Activated CD8-positive, alpha-beta memory T cell treated with anti-CD3 and anti-CD28 coated beads, Interleukin-2, amount 10 ng/mL, durations not matched to agents 7 days and 5 days (primary cell): ENCODE measurements at regions not wholly inside any gene's neighbourhood (a gene's known extent, or its start where the extent isn't known, plus 50 kb on each side); places are given as distances from the start of the nearest gene placed in this dataset.
"Not testable (repeated sequence)": the region's sequence is repeated elsewhere in the genome, so short reads cannot be mapped to it uniquely, and the experiment has no call there.

Source experiments
- ATAC-seq: fragments of 150-1000 bp; cut with Tn5 transposase; one replicate; pipeline ENCODE4 v1.10.0; 2021; ENCODE audit warnings: moderate library complexity
- CTCF ChIA-PET: fragments of 350-600 bp; sonication (Branson Sonifier 250); formaldehyde crosslinking; loops from one replicate; lab custom pipeline; 2021; ENCODE audit warnings: antibody characterized with exemption; lab: Charles Lee
- DNase-seq: peaks from one replicate; pipeline ENCODE4 v3.0.0-alpha.2; 2020
- H3K27ac Mint-ChIP-seq: one replicate; pipeline ENCODE4 v1.8.0; 2021; ENCODE audit warnings: mild to moderate bottlenecking, mixed read lengths
- H3K27me3 Mint-ChIP-seq: one replicate; pipeline ENCODE4 v1.8.0; 2021; ENCODE audit warnings: mixed read lengths
- H3K36me3 Mint-ChIP-seq: one replicate; pipeline ENCODE4 v1.8.0; 2021; ENCODE audit warnings: mild to moderate bottlenecking, mixed read lengths
- H3K4me1 Mint-ChIP-seq: one replicate; pipeline ENCODE4 v1.8.0; 2021; ENCODE audit warnings: mixed read lengths
- H3K4me3 Mint-ChIP-seq: one replicate; pipeline ENCODE4 v1.8.0; 2021; ENCODE audit warnings: mild to moderate bottlenecking, moderate library complexity, mixed read lengths
- H3K9me3 Mint-ChIP-seq: one replicate; pipeline ENCODE4 v1.8.0; 2022; ENCODE audit warnings: low read depth, mixed read lengths

- H3K27me3 Mint-ChIP-seq, result peaks cover 53% of the 10 kb centered on the region
- no peaks in the 10 kb centered on the region for H3K36me3 Mint-ChIP-seq
- DNase-seq (no peak), ATAC-seq (no peak)
- H3K9me3 Mint-ChIP-seq, result no peaks in the 10 kb centered on the region
- no peak overlapping the region for H3K4me3 Mint-ChIP-seq
- no peak overlapping the region for H3K27ac Mint-ChIP-seq
- H3K4me1 Mint-ChIP-seq, result peaks cover 1% of the 10 kb centered on the region
- CTCF ChIA-PET, result interaction anchor here (0.6 to 1.6 kb wide), 4 partner anchors 8 to 17 kb away, joined by 3 to 5 read pairs (median 4); no protein-coding TSS in a partner anchor
Observed at GRCh38 chr6:165263-165662, 127.0 kb upstream of the DUSP22 start.

- peaks cover 53% of the 10 kb centered on the region for H3K27me3 Mint-ChIP-seq
- no peak overlapping the region for H3K27ac Mint-ChIP-seq
- ATAC-seq (no peak), DNase-seq (no peak)
- no peaks in the 10 kb centered on the region for H3K36me3 Mint-ChIP-seq
- H3K9me3 Mint-ChIP-seq, result no peaks in the 10 kb centered on the region
- CTCF ChIA-PET, result interaction anchor here (0.6 to 3.9 kb wide), 4 partner anchors 8 to 18 kb away, joined by 3 to 30 read pairs (median 4); no protein-coding TSS in a partner anchor
- H3K4me3 Mint-ChIP-seq, result no peak overlapping the region
- H3K4me1 Mint-ChIP-seq, result peaks cover 1% of the 10 kb centered on the region
Observed at GRCh38 chr6:165906-166305, 126.4 kb upstream of the DUSP22 start.

- peaks cover 53% of the 10 kb centered on the region for H3K27me3 Mint-ChIP-seq
- no peaks in the 10 kb centered on the region for H3K36me3 Mint-ChIP-seq
- DNase-seq (no peak), ATAC-seq (no peak)
- H3K9me3 Mint-ChIP-seq, result peaks cover 7% of the 10 kb centered on the region
- CTCF ChIA-PET, result interaction anchor here (0.7 to 3.9 kb wide), 11 partner anchors 9 to 1446 kb away, joined by 3 to 30 read pairs (median 4); no protein-coding TSS in a partner anchor
- no peak overlapping the region for H3K27ac Mint-ChIP-seq
- H3K4me1 Mint-ChIP-seq, result peaks cover 3% of the 10 kb centered on the region
- H3K4me3 Mint-ChIP-seq, result no peak overlapping the region
Observed at GRCh38 chr6:168865-169455, 123.3 kb upstream of the DUSP22 start.

GRCh38 chr6:174036-174435 lies 118.3 kb upstream of the DUSP22 start:
- ATAC-seq (no peak), DNase-seq (no peak)
- no peak overlapping the region for H3K27ac Mint-ChIP-seq
- no peak overlapping the region for H3K4me3 Mint-ChIP-seq
- CTCF ChIA-PET, result interaction anchor here (1.0 kb wide), 1 partner anchor 174 kb away, joined by 3 read pairs; no protein-coding TSS in a partner anchor
- peaks cover 9% of the 10 kb centered on the region for H3K9me3 Mint-ChIP-seq
- H3K36me3 Mint-ChIP-seq, result no peaks in the 10 kb centered on the region
- peaks cover 49% of the 10 kb centered on the region for H3K27me3 Mint-ChIP-seq
- H3K4me1 Mint-ChIP-seq, result peaks cover 2% of the 10 kb centered on the region

GRCh38 chr6:175680-176079 lies 116.6 kb upstream of the DUSP22 start:
- CTCF ChIA-PET, result no interaction called here
- Mint-ChIP-seq H3K4me3 (no peak overlapping the region), H3K27ac (no peak overlapping the region), H3K27me3 (peaks cover 41% of the 10 kb centered on the region), H3K4me1 (peaks cover 9% of the 10 kb centered on the region), H3K9me3 (peaks cover 9% of the 10 kb centered on the region), H3K36me3 (no peaks in the 10 kb centered on the region)
- DNase-seq (no peak), ATAC-seq (no peak)

GRCh38 chr6:176766-177165 lies 115.5 kb upstream of the DUSP22 start:
- Mint-ChIP-seq H3K4me3 (no peak overlapping the region), H3K27ac (no peak overlapping the region), H3K4me1 (peaks cover 18% of the 10 kb centered on the region), H3K36me3 (no peaks in the 10 kb centered on the region), H3K27me3 (peaks cover 37% of the 10 kb centered on the region), H3K9me3 (peaks cover 4% of the 10 kb centered on the region)
- ATAC-seq, result no peak
- no peak for DNase-seq
- CTCF ChIA-PET, result interaction anchor here (1.1 to 2.2 kb wide), 2 partner anchors 8 to 13 kb away, joined by 3 to 6 read pairs; no protein-coding TSS in a partner anchor

GRCh38 chr6:178119-178518 lies 114.2 kb upstream of the DUSP22 start:
- no peak for ATAC-seq
- peaks cover 17% of the 10 kb centered on the region for H3K4me1 Mint-ChIP-seq
- H3K36me3 Mint-ChIP-seq, result no peaks in the 10 kb centered on the region
- peaks cover 30% of the 10 kb centered on the region for H3K27me3 Mint-ChIP-seq
- H3K4me3 Mint-ChIP-seq, result no peak overlapping the region
- peaks cover 2% of the 10 kb centered on the region for H3K9me3 Mint-ChIP-seq
- DNase-seq, result no peak
- CTCF ChIA-PET, result interaction anchor here (1.1 to 2.2 kb wide), 2 partner anchors 9 to 14 kb away, joined by 3 to 6 read pairs; no protein-coding TSS in a partner anchor
- no peak overlapping the region for H3K27ac Mint-ChIP-seq

- H3K27ac Mint-ChIP-seq, H3K4me3 Mint-ChIP-seq, ATAC-seq, H3K36me3 Mint-ChIP-seq, DNase-seq, H3K9me3 Mint-ChIP-seq: not testable (repeated sequence)
- CTCF ChIA-PET, result interaction anchor here (1.7 to 2.2 kb wide), 4 partner anchors 10 to 212 kb away, joined by 6 to 9 read pairs (median 8); partner anchors contain the start of gene IRF4
- H3K27me3 Mint-ChIP-seq, result peaks cover 22% of the 10 kb centered on the region
- peaks cover 21% of the 10 kb centered on the region for H3K4me1 Mint-ChIP-seq
Observed at GRCh38 chr6:178929-179328, 113.4 kb upstream of the DUSP22 start.

GRCh38 chr6:179340-179950 lies 112.8 kb upstream of the DUSP22 start:
- Mint-ChIP-seq H3K27me3 (peaks cover 21% of the 10 kb centered on the region), H3K36me3 (no peaks in the 10 kb centered on the region)
- no peak for ATAC-seq

GRCh38 chr6:180091-180694 lies 112.1 kb upstream of the DUSP22 start:
- Mint-ChIP-seq H3K27me3 (peaks cover 18% of the 10 kb centered on the region), H3K4me1 (peaks cover 26% of the 10 kb centered on the region), H3K4me3 (peak overlapping the region; percentile 58), H3K27ac (peak overlapping the region; percentile 72)
- CTCF ChIA-PET, result interaction anchor here (1.0 to 2.2 kb wide), 8 partner anchors 9 to 211 kb away, joined by 3 to 12 read pairs (median 7); partner anchors contain the start of gene IRF4
- not testable (repeated sequence) for H3K36me3 Mint-ChIP-seq, H3K9me3 Mint-ChIP-seq
- DNase-seq (peak; percentile 67), ATAC-seq (peak; percentile 54)

More at GRCh38 chr6:179340-179950, 112.8 kb upstream of the DUSP22 start:
- H3K4me3 Mint-ChIP-seq, result no peak overlapping the region
- H3K9me3 Mint-ChIP-seq, result peaks cover 2% of the 10 kb centered on the region
- CTCF ChIA-PET, result interaction anchor here (1.6 to 2.2 kb wide), 6 partner anchors 10 to 212 kb away, joined by 5 to 12 read pairs (median 8); partner anchors contain the start of gene IRF4
- DNase-seq, result no peak
- peaks cover 26% of the 10 kb centered on the region for H3K4me1 Mint-ChIP-seq
- H3K27ac Mint-ChIP-seq, result no peak overlapping the region

GRCh38 chr6:181049-181654 lies 111.1 kb upstream of the DUSP22 start:
- Mint-ChIP-seq H3K9me3 (peaks cover 2% of the 10 kb centered on the region), H3K27me3 (peaks cover 15% of the 10 kb centered on the region), H3K27ac (peak overlapping the region; percentile 72), H3K4me3 (peak overlapping the region; percentile 58), H3K36me3 (no peaks in the 10 kb centered on the region), H3K4me1 (peaks cover 26% of the 10 kb centered on the region)
- CTCF ChIA-PET, result interaction anchor here (1.0 to 2.2 kb wide), 7 partner anchors 8 to 210 kb away, joined by 3 to 12 read pairs (median 7); partner anchors contain the start of gene IRF4
- no peak for DNase-seq
- no peak for ATAC-seq

GRCh38 chr6:183668-184067 lies 108.6 kb upstream of the DUSP22 start:
- Mint-ChIP-seq H3K27me3 (peaks cover 6% of the 10 kb centered on the region), H3K9me3 (no peaks in the 10 kb centered on the region), H3K4me1 (peaks cover 31% of the 10 kb centered on the region), H3K4me3 (no peak overlapping the region), H3K36me3 (no peaks in the 10 kb centered on the region), H3K27ac (no peak overlapping the region)
- CTCF ChIA-PET, result interaction anchor here (0.8 to 1.2 kb wide), 5 partner anchors 14 to 538 kb away, joined by 3 to 4 read pairs (median 3); no protein-coding TSS in a partner anchor
- DNase-seq (no peak), ATAC-seq (no peak)
